ENCODE measurements at regions not wholly inside any gene's neighbourhood (a gene's known extent, or its start where the extent isn't known, plus 50 kb on each side); places are given as distances from the start of the nearest gene placed in this dataset.

- no peak overlapping the region for H2AFZ ChIP-seq (ENCODE audit: low read length)
- FAIRE-seq (no peak), ATAC-seq (no peak), DNase-seq (ENCODE audit: low spot score) (no peak)
- intact Hi-C loops (cut with micrococcal nuclease; ENCODE audit: unreplicated experiment) = no loop called here
- H3K4me3 ChIP-seq (replicated peaks in 1 of 3; ENCODE audit: insufficient read depth in 1 of 3, low read depth in 2 of 3, low read length in 3 of 3) = no peak overlapping the region
- BruUV-seq (replicated peaks) = no TSS peak
- no peaks in the 10 kb centered on the region for H3K4me1 ChIP-seq (ENCODE audit: insufficient read depth, low read length)
- in situ Hi-C loops (cut with HindIII; ENCODE audit: extremely low pct_ligation_motif_present, low pct_unique_long_range_greater_than_20kb) = no loop called here
- no peaks in the 10 kb centered on the region for H3K79me2 ChIP-seq (ENCODE audit: insufficient read depth, low read length)
- POLR2A ChIA-PET = no interaction called here
- no peaks in the 10 kb centered on the region for H3K27me3 ChIP-seq (ENCODE audit: control insufficient read depth in 1 of 2, insufficient read depth in 2 of 2, low read length in 2 of 2)
- CTCF ChIA-PET (ENCODE audit: low intra/inter-chr PET ratio, low total read pairs) = no interaction called here
- TF ChIP-seq PHF5A (CRISPR knock-in tag; IDR thresholded peaks at IDR 0.05; ENCODE audit: low read depth, unreplicated experiment) = no peak
- TF ChIP-seq ZNF468 (CRISPR knock-in tag; IDR thresholded peaks at IDR 0.05) = no peak
- TF ChIP-seq ZNF367 (CRISPR knock-in tag; IDR thresholded peaks at IDR 0.05; ENCODE audit: borderline replicate concordance) = no peak
- no peak for TF ChIP-seq SRY (CRISPR knock-in tag; IDR thresholded peaks at IDR 0.05)
- no peak for TF ChIP-seq SNAPC2 (CRISPR knock-in tag; IDR thresholded peaks at IDR 0.05)
- no peak for TF ChIP-seq ZNF780A (CRISPR knock-in tag; IDR thresholded peaks at IDR 0.05)
- TF ChIP-seq PHB2 (IDR thresholded peaks at IDR 0.05; ENCODE audit: partially characterized antibody) = no peak
- no peak for TF ChIP-seq ZBTB20 (CRISPR knock-in tag; IDR thresholded peaks at IDR 0.05; ENCODE audit: borderline replicate concordance, low read depth)
- no peak for TF ChIP-seq NR3C1 (CRISPR knock-in tag; IDR thresholded peaks at IDR 0.05)
- TF ChIP-seq HNF4A (CRISPR knock-in tag; IDR thresholded peaks at IDR 0.05) = no peak
- TF ChIP-seq ZSCAN21 (CRISPR knock-in tag; IDR thresholded peaks at IDR 0.05; ENCODE audit: borderline replicate concordance) = no peak
- TF ChIP-seq SOX6 (IDR thresholded peaks at IDR 0.05) = no peak
- no peak for TF ChIP-seq SOX6 (CRISPR knock-in tag; IDR thresholded peaks at IDR 0.05)
- TF ChIP-seq ZNF740 (CRISPR knock-in tag; IDR thresholded peaks at IDR 0.05) = no peak
- no peak for TF ChIP-seq ZBTB3 (CRISPR knock-in tag; IDR thresholded peaks at IDR 0.05; ENCODE audit: borderline replicate concordance, low read depth)
- TF ChIP-seq TRAFD1 (CRISPR knock-in tag; IDR thresholded peaks at IDR 0.05; ENCODE audit: borderline replicate concordance) = no peak
- no peak for TF ChIP-seq CAMTA2 (CRISPR knock-in tag; IDR thresholded peaks at IDR 0.05; ENCODE audit: borderline replicate concordance)
- no peak for TF ChIP-seq JUNB (CRISPR knock-in tag; IDR thresholded peaks at IDR 0.05; ENCODE audit: borderline replicate concordance)
- no peak for TF ChIP-seq BATF2 (CRISPR knock-in tag; IDR thresholded peaks at IDR 0.05)
- H3K27ac ChIP-seq (ENCODE audit: extremely low read length, insufficient read depth, low read length) = no peak overlapping the region
- WGBS (ENCODE audit: low lambda C conversion rate) = 1% methylated on average over 8 of the region's 8 CpGs
- H3K4me2 ChIP-seq (ENCODE audit: low read depth, low read length) = no peak overlapping the region
- H3K36me3 ChIP-seq (replicated peaks in 1 of 2; ENCODE audit: control insufficient read depth in 1 of 2, insufficient read depth in 2 of 2, low read length in 2 of 2) = no peaks in the 10 kb centered on the region
- H3K9ac ChIP-seq (ENCODE audit: insufficient read depth, low read depth, low read length) = no peak overlapping the region
- peaks cover 23% of the 10 kb centered on the region for H3K9me3 ChIP-seq (ENCODE audit: low read length)
- H4K20me1 ChIP-seq (ENCODE audit: insufficient read depth, low read length) = no peaks in the 10 kb centered on the region
Observed at GRCh38 chr5:9861666-9862256, 231.6 kb upstream of the TAS2R1 start.
